Stimulated activated CD4-positive, alpha-beta T cell treated with anti-CD3 and anti-CD28 coated beads, Interleukin-4, amount 100 ng/mL, for 48 hours (primary cell): ENCODE measurements at regions not wholly inside any gene's neighbourhood (a gene's known extent, or its start where the extent isn't known, plus 50 kb on each side); places are given as distances from the start of the nearest gene placed in this dataset.

Source experiments
- DNase-seq, 2 donors: peaks; one replicate each; pipeline ENCODE4 v3.0.0-alpha.2; 2020; ENCODE audit warnings: low read depth in 2 of 2

GRCh38 chr2:24439971-24440340, 51.1 kb upstream of the NCOA1 start:
- no peak for DNase-seq

DNA sequence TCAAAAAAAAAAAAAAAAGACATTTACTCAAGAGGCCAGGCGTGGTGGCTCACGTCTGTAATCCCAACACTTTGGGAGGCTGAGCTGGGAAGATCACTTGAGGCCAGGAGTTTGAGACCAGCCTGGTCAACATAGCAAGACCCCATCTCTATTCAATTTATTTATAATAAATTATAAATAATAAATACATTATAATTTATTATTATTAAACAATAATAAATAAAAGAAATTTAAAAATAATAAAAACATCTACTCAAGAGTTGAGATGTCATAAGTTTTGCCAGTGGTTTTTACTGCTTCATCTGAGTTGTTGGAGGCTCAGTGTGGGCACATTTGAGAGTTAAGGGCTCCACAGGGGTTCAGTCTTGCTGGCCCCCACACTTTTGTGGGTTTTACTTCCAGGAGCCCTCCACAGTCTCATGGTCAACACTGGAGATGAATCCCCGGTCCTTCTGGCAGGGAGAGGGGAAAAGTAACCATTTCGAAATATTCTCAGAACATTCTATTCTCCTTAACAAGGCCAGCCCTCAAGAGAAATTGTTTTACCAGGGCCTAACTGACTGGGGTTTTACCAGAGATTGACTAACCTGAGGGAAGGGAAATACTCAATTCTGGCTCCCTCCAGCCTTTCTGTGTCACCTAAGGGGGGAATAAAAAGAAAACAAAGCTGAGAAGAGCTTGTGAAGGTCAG, 51.6 kb upstream of the NCOA1 start:
- DNase-seq, result no peak

DNA sequence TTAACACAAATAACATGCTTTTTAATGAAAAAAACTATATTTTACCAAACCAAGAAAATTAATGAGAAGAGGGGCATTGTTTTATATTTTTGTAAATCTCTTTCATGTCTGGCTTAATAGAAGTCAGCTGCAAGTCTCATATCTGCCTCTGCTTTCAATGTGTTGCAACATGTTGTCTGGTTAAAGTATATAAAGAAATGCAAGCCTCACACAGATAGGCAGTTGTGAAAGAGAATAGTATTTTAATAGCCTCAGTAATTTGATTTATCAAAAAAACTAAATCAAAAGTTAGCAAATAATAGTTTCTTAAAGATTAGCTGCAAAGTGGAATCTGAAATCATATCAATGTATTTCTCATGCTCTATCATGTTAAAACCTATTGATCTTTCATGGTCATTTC, 52.9 kb upstream of the NCOA1 start:
- no peak for DNase-seq

DNA sequence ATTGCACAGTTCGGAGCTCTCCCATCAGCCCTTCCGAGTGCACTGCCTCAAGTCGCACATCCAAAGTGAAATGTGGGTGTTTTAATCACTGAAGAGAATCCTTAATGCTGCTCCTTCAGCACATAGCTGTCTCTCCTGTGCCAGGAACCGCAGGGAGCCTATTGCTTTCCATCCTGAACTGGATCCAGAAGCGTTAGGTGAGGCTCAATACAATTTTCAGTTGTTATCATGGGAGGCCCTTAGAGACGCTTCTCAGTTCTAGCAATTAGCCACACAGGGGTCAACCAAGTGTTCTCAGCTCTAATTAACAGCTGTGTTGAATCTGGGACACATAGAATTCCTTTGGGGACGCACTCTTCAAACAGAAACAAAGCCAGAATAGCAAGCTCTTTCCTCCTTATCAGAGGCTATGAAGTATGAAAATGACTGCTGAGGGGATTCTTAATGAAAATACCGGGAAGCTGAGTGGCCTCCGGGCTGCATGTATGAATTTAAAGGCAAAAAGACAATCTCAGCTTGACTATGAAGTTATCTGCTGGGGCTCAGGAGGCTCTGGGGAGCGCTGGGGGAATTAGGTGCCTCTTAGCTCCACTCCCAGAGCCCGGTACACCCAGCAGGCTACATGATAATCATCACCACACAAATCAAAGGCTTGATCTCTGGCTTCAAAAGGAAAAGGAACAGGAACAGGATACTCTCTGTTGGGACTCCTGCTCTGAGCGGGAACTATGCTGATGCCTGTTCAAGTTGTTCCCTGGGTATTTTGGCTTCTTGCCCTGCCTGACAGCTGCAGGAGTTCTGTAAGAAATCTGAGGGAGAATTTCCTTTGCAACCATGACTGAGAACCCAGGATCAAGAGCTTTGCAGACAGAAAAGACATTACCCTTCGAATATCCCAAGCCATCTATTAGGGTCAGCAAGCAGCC, 55.4 kb upstream of the NCOA1 start:
- DNase-seq, result no peak

DNA sequence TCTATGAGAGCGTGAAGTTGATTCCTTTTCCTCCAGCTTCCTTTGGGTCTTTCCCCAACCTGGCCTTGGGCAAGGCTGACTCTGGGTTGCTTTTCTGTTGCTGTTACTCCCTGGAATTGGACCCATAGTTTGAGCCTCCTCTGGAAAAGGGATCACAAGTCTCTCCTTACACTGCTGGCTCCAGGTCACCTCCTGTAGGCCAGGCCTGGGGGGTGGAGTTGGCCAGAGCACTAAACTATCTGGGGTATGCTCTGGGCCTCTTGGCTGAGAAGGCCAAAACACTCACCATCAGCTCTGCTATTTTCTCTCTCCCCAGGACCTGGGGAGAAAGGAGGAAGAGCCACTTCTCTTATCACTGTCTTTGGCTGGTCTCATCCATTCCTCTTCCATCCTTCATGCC, 56.5 kb upstream of the NCOA1 start:
- no peak for DNase-seq

DNA sequence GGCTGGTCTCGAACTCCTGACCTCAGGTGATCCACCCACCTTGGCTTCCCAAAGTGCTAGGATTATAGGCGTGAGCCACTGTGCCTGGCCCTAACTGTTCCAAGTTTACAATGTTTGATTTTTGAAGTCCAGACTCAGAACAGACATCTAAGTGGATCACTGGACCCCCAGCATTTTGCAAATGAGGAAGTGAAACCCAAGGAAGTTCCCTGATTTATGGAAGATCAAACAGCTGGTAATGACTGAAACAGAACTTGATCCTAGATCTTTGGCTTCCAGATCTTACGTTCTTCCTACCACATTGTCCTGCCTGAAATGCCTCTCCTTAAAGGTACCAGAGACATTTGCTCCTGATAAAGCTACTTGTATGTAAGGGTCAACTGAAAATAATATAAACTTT, 58.3 kb upstream of the NCOA1 start:
- no peak for DNase-seq

- no peak for DNase-seq
Measured at GRCh38 chr2:24432121-24432520, 58.9 kb upstream of the NCOA1 start.

GRCh38 chr2:24429197-24430074, 61.6 kb upstream of the NCOA1 start:
- no peak for DNase-seq

DNA sequence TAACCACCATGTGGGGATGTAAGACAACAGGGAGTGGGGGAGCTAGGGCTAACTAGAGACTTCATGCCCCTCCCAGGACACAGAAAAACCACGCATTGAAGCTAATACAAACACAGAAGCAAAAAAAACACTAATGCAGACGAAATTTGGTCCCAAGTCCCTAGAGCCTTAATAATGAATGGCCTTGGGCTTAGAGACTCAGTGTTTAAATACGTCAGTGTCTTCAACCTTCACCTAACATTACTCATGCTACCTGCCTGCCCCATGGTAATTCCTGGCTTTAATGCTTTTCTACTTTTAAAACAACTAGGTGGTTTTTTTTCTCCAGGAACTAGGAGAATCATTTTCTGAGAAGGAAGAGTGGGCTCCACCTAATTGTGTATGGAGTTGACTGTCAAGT, 64.1 kb upstream of the ITSN2 start:
- no peak for DNase-seq

- DNase-seq, result no peak
Measured at GRCh38 chr2:24423095-24423494, 62.8 kb upstream of the ITSN2 start.

GRCh38 chr2:24421668-24422067, 61.3 kb upstream of the ITSN2 start:
- peak; percentile 50 to 58 for DNase-seq

- no peak for DNase-seq
Measured at GRCh38 chr2:24420373-24420772, 60.0 kb upstream of the ITSN2 start.

DNA sequence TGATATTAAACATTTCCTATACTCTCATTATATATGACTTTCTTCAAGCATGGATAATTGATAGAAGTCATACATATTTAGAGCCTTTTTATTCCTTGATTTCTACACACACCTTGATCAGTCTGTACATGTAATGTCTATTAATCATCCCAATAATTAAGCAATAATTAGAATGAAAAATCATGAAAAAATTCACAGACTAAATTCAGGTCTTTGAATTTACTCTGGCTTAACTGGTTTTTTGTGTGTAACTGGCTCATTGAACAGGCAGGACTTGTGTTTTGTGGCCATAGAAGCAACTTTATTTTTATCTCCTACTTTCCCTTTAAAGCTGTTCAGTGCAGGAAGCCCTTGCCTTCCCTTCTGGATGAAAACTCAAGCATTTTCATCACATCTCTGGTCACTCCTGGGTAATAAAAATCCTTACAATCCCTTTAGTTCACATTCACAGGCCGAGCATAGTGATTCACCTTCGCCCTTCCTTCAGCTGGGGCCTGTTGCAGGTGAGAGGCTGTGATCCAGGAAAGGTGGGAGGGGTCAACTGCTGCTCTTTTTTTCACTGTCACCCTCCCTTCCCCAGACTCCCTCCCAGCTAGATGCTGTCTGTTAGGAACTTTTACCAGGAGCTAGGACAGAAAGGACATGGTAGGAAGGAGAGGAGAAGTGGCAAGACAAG, 58.0 kb upstream of the ITSN2 start:
- no peak for DNase-seq

DNA sequence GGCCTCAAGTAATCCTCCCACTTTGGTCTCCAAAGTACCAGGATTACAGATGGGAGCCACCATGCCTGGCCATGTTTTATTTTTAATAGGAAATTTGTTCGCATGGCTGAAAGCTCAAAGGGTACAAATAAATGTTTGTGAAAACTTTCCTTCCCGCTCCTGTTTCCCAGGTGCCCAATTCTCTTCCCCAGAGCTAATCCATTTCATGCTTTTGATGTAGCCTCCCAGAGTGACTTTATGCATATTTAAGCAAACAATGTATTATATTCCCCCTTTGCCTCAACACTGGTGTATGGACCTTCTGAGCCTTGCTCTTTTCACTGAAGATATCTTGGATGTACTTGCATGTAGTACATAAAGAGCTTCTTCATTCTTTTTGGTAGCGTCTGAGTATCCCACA, 52.5 kb upstream of the ITSN2 start:
- DNase-seq, result no peak

DNA sequence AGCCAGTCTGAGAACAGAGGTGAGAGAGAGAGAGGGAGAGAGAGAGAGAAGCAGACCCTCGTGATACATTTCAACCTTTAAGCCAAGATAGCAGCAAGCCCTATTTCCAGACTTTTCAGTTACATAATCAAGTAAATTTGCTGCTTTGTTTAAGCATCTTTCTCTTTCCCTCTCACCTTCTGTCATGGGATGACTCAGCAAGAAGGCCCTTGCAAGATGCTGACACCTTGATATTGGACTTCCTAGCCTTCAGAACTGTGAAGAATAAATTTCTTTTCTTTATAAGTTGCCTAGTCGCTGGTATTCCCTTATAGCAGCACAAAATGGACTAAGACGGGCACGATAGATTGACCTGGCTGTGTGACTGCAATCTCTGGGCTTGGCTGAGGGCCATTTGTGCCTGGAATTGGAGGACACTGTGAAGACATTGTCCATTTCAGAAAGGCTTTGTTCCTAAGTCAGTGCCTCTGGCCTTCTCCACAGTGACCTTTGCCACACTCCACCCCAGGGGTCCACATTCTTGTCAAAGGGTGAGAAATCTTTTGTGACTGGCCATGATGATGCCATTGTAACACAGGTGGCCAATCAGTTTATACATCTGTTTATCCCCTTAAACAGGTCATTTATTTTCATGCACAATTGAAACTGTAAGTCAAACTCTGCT, 51.3 kb upstream of the ITSN2 start:
- DNase-seq, result no peak

GRCh38 chr2:24410976-24411375, 50.6 kb upstream of the ITSN2 start:
- DNase-seq, result no peak

DNA sequence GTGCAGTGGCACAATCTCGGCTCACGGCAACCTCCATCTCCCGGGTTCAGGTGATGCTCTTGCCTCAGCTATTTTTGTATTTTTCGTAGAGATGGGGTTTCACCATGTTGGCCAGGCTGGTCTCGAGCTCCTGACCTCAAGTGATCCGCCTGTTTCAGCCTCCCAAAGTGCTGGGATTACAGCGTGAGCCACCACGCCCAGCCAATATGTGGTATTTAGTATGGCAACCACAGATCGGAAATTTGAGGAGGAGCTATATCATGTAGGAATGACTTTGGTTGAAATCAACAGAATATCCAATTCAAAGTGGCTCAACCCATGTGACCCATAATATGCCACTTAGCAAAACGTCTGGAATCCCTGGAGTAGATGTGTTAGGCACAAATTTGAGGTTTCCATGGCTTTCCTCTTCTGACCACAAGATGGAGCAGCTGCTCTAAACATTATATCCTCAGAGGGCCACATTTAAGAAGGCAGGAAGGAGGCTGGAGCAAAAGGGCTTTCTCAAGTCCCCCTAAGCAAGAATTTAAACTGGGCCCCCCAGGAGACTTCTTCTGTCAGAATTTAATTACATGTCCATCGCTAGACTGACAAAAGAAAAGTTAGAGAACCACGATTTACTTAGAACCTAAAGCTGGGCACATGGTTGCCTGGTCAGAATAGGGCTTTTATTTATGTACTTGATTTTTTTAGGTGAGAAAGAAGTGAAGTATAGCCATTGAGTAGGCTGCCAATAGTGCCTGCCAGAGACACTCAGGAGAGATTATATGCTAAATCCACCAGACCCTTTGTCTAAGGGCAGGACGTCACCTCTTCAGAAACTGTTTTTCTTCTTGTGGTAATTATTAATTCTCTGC, 49.6 kb upstream of the ITSN2 start:
- DNase-seq, result peak in 1 of 2 donors; percentile 10
